ENCODE measurements at regions not wholly inside any gene's neighbourhood (a gene's known extent, or its start where the extent isn't known, plus 50 kb on each side); places are given as distances from the start of the nearest gene placed in this dataset.

DNA sequence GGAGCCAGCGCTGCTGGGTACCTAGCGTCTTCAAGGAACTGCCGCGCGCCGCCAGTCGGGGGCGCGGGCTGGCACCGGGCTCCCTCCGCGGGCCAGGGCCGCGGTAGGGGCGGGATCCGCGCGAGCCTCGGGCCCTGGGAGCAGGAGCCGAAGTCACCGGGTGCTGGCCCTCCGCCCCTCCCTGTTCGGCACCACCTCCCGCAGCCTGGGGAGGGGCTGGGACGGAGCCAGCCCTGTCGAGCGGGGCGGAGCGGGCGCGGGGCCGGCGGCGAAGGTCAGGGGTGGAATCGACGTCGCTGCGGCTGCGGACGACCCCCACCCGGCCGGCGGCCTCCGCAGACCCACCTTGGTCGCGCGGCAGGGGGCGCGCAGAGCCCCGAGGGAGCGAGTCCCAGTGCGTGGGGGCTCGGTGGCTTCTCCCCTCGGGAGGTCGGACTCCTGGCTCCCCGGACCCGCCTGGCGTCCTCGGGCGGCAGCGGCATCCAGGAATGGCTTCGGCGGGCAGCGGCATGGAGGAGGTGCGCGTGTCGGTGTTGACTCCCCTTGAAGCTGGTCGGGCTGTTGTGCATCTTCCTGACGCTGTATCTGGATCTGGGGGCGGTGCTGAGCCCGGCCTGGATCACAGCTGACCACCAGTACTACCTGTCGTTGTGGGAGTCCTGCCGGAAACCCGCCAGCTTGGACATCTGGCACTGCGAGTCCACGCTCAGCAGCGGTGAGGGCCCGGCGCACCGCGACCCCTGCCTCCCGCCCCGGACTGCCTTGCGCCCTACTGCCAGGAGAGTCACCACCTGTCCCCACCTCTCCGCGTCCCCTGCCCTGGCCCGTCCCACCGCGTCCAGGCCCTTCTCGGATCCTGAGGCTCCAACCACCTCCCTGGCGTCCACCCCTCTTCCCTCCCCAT, 50.5 kb upstream of the FAM47C start:
- Histone ChIP-seq H3K27me3 (ENCODE audit: low read depth) (peaks cover 67% of the 10 kb centered on the region), H3K27ac (replicated peaks) (no peak overlapping the region), H3K4me3 (peak overlapping the region; percentile 54), H3K4me1 (no peaks in the 10 kb centered on the region), H3K36me3 (no peaks in the 10 kb centered on the region), H3K9me3 (replicated peaks) (no peaks in the 10 kb centered on the region)
- DNase-seq = no peak
- intact Hi-C loops (cut with micrococcal nuclease) = no loop called here
- TF ChIP-seq, protein P1, sequence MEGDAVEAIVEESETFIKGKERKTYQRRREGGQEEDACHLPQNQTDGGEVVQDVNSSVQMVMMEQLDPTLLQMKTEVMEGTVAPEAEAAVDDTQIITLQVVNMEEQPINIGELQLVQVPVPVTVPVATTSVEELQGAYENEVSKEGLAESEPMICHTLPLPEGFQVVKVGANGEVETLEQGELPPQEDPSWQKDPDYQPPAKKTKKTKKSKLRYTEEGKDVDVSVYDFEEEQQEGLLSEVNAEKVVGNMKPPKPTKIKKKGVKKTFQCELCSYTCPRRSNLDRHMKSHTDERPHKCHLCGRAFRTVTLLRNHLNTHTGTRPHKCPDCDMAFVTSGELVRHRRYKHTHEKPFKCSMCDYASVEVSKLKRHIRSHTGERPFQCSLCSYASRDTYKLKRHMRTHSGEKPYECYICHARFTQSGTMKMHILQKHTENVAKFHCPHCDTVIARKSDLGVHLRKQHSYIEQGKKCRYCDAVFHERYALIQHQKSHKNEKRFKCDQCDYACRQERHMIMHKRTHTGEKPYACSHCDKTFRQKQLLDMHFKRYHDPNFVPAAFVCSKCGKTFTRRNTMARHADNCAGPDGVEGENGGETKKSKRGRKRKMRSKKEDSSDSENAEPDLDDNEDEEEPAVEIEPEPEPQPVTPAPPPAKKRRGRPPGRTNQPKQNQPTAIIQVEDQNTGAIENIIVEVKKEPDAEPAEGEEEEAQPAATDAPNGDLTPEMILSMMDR (IDR thresholded peaks at IDR 0.05; ENCODE audit: borderline replicate concordance) = no peak
